ENCODE measurements at regions not wholly inside any gene's neighbourhood (a gene's known extent, or its start where the extent isn't known, plus 50 kb on each side); places are given as distances from the start of the nearest gene placed in this dataset.

- DNase-seq, result no peak
These were observed 53.3 kb upstream of the NXPH1 start for GRCh38 chr7:8380130-8380529.

GRCh38 chr7:8382004-8382730 is 51.2 kb upstream of the NXPH1 start:
- no peak for DNase-seq

All from T-helper 2 cell (primary cell).